GM12801 (cell line): ENCODE measurements at regions not wholly inside any gene's neighbourhood (a gene's known extent, or its start where the extent isn't known, plus 50 kb on each side); places are given as distances from the start of the nearest gene placed in this dataset.

Experiments
- CTCF ChIP-seq: IDR thresholded peaks from one replicate; pipeline ENCODE4 v1.5.1; 2011; ENCODE audit warnings: control low read depth; ENCODE audit not compliant: insufficient read length; ENCODE audit errors: extremely low read depth

- no peak for TF ChIP-seq CTCF
Measured at GRCh38 chr13:73390100-73390499, 331.3 kb downstream of the KLF5 start.

- no peak for TF ChIP-seq CTCF
Measured at GRCh38 chr13:73388586-73388985, 329.8 kb downstream of the KLF5 start.

- no peak for TF ChIP-seq CTCF
Measured at GRCh38 chr13:73387318-73387717, 328.5 kb downstream of the KLF5 start.

- no peak for TF ChIP-seq CTCF
Measured at GRCh38 chr13:73385848-73386247, 327.0 kb downstream of the KLF5 start.

GRCh38 chr13:73372666-73373627 is 314.1 kb downstream of the KLF5 start:
- TF ChIP-seq CTCF: no peak

DNA sequence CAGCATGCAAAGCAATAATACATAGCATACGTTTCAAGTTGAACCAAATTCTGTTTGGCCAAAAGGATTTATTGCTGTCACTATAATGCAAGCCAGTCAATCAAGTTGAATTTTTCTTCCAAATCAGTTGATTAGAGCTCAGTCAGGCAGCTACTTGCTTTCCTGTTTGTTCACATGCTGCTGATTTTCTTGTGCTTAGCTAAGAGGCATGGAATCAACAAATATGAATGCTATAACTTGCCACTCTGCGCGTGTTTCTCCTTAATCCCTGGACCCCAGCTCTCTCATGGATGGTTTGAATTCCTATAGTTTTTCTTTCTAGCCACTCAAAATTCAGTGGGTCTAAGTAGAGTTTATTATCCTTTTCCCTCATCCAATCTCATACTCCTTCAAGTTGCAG is 311.3 kb downstream of the KLF5 start:
- no peak for TF ChIP-seq CTCF

GRCh38 chr13:73369095-73369494 is 310.3 kb downstream of the KLF5 start:
- no peak for TF ChIP-seq CTCF
